GM12873 (cell line): ENCODE measurements at regions not wholly inside any gene's neighbourhood (a gene's known extent, or its start where the extent isn't known, plus 50 kb on each side); places are given as distances from the start of the nearest gene placed in this dataset.

Experiments
- CTCF ChIP-seq: IDR thresholded peaks from 2 replicates; pipeline ENCODE4 v1.5.1; 2012; ENCODE audit warnings: low read depth, mild to moderate bottlenecking, moderate library complexity, low read length, control low read depth; ENCODE audit not compliant: insufficient read depth; ENCODE audit errors: missing control alignments

GRCh38 chr2:9708683-9709538 is 78.1 kb upstream of the YWHAQ start:
- TF ChIP-seq CTCF = no peak

- TF ChIP-seq CTCF = no peak
Observed at GRCh38 chr2:9709539-9710285, 78.9 kb upstream of the YWHAQ start.

GRCh38 chr2:9710311-9710710 is 79.5 kb upstream of the YWHAQ start:
- no peak for TF ChIP-seq CTCF

GRCh38 chr2:9712263-9712662 is 81.5 kb upstream of the YWHAQ start:
- TF ChIP-seq CTCF = no peak

DNA sequence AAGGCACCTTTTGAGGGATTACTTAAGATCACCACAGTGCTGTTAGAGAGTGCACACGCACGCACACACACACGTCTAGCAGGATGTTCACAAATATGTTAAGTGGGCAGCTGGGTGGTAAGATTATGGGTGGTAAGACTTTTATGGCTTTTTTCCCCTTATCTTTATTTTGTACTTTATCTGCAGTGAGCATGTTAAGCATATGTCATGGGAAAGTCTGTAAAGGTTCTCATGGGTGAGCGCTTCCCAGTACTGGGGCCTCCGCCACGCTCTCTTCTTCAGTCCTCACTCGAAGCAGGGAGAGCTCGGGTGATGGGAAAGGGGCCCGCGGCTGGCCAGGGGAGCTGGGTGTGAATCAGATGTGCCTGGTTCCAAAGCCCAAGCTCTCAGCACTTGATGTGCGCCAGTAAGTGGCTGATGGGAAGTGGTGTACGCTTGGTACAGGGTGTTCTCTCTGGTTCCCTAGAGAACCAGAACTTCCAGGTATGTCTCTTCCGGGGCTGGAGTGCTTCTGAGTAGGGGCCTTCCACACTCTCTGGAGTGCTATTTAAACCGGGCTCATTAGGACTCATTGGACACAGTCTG is 83.9 kb upstream of the YWHAQ start:
- TF ChIP-seq CTCF = no peak

DNA sequence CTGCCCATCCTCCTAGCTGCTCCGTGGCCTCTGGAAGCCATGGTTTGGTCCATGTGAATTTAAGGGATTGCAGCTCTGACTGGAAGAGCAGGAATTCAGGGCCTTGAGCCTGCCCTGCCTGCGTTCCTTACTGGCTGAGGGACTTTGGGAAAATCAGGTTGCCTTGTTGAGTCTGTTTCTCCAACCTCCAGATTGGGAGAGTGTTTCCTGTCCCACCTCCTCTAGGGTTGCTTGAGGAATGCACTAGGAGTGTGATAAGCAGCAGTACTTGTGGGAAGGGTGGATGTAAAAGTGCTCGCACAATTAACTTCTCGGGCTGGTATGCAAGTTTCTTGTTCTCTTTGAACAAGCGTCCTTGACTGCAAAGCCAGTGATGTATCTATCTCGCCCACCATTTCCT is 84.4 kb upstream of the YWHAQ start:
- TF ChIP-seq CTCF = no peak

DNA sequence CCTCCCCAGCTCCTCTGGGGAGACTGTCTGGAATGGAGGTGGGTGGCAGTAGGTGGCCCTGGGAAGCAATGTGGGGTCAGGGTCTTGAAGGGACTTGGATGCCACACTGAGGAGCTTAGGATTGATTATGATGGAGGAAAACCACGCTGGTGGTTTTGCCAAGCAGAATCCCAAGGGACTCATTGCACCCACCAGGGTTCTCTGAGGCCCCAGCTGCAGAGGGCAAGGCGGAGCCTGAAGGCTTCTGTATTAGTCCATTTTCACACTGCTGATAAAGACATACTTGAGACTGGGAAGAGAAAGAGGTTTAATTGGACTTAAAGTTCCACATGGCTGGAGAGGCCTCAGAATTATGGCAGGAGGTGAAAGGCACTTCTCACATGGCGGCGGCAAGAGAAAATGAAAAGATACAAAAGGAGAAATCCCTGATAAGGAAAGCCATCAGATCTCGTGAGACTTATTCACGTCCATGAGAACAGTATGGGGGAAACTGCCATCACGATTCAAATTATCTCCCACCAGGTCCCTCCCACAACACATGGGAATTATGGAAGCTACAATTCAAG is 87.2 kb upstream of the YWHAQ start:
- TF ChIP-seq CTCF = no peak
